Peyer's patch (tissue), 4 donors: ENCODE measurements at regions not wholly inside any gene's neighbourhood (a gene's known extent, or its start where the extent isn't known, plus 50 kb on each side); places are given as distances from the start of the nearest gene placed in this dataset.

Experiments used
- DNase-seq, 3 donors: peaks; one replicate each; pipeline ENCODE4 v3.0.0-alpha.2; 2017 to 2019
- H3K27ac ChIP-seq, 4 donors: fragments of 200-600 bp; sonication (generic); one replicate each; pipeline ENCODE4 v1.5.1; 2016 to 2019
- H3K27me3 ChIP-seq, 2 donors: fragments of 200-600 bp; sonication (generic); one replicate each; pipeline ENCODE4 v1.5.1; 2019
- H3K36me3 ChIP-seq, 3 donors: fragments of 200-600 bp; sonication (generic); one replicate each; pipeline ENCODE4 v1.5.1; 2016 to 2019
- H3K4me1 ChIP-seq, 4 donors: fragments of 200-600 bp; sonication (generic); one replicate each; pipeline ENCODE4 v1.5.1; 2016 to 2019
- H3K4me3 ChIP-seq, 4 donors: fragments of 200-600 bp; sonication (generic); 1 replicate in 3 of 4; 2 replicates in 1 of 4; pipeline ENCODE4 v1.5.1; 2016 to 2019; ENCODE audit warnings: mild to moderate bottlenecking in 1 of 4
- H3K9me3 ChIP-seq, 4 donors: fragments of 200-600 bp; sonication (generic); one replicate each; pipeline ENCODE4 v1.5.1; 2016 to 2019; ENCODE audit warnings: mild to moderate bottlenecking in 1 of 4
- CTCF ChIP-seq, 6 experiments: fragments of 450-650 bp in 4 of 6; fragments of 200-600 bp in 2 of 6; sonication (generic) in 1 of 6; IDR thresholded peaks; one replicate each; pipeline ENCODE4 v1.5.1; 2017 to 2019; ENCODE audit warnings: antibody characterized with exemption in 6 of 6, mild to moderate bottlenecking in 3 of 6, moderate library complexity in 1 of 6
- POLR2A ChIP-seq, 2 donors: fragments of 450-650 bp; IDR thresholded peaks; one replicate each; pipeline ENCODE4 v1.5.1; 2017; ENCODE audit warnings: antibody characterized with exemption in 2 of 2, mild to moderate bottlenecking in 2 of 2, moderate library complexity in 2 of 2

DNA sequence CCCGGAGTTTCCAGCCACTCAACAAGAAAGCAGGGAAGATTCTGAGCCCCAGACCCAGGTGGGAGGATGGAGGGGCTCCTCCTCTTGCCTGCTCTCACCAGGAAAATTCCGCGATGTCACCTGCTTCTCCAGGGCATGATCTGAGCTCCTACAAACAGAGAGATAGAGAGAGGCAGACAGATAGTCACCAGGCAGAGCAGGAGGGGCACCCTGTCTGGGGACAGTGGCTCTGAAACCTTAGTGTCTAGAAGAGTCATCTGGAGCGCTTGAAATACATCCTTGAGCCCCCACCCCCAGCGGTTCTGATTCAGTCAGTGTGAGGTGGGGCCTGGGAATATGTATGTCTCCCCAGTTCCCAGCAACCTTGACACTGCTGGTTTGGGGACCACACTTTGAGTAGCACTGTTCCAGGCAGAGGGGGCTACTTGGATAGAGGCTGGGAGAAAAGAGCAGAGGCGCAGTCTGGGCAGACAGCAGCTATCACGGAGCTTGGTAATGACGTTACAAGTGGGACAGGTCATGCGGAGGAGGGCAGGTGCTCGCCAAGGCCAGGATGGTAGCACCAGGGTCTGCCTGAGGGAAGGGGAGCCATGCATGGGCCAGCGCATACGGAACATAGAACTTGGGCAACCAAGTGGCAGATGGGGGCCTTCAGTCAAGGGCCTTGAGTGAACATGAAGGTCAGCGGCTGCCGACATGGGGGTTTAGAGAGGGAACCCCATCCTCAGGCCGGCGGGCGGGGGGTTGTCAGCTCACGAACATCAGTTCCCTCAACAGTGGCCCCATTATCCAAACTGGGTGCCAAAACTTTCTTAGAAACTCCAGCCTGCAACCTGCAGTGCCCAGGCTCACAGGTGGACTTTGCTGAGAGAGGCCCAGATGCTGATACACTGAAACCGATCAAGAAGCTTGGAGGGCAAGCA is 60.9 kb upstream of the MYEOV start:
- Histone ChIP-seq H3K27ac (no peak overlapping the region), H3K9me3 (no peaks in the 10 kb centered on the region), H3K4me3 (no peak overlapping the region), H3K27me3 (no peaks in the 10 kb centered on the region), H3K36me3 (no peaks in the 10 kb centered on the region), H3K4me1 (no peaks in the 10 kb centered on the region)
- no peak for TF ChIP-seq POLR2A (IDR thresholded peaks at IDR 0.05)
- no peak for TF ChIP-seq CTCF (IDR thresholded peaks at IDR 0.05)
- peak in 1 of 3 donors; percentile 21 for DNase-seq

GRCh38 chr11:69233744-69234570 is 60.0 kb upstream of the MYEOV start:
- no peak for TF ChIP-seq POLR2A (IDR thresholded peaks at IDR 0.05)
- TF ChIP-seq CTCF (IDR thresholded peaks at IDR 0.05): no peak
- Histone ChIP-seq H3K4me1 (no peaks in the 10 kb centered on the region), H3K4me3 (no peak overlapping the region), H3K27ac (no peak overlapping the region), H3K36me3 (no peaks in the 10 kb centered on the region), H3K9me3 (no peaks in the 10 kb centered on the region), H3K27me3 (no peaks in the 10 kb centered on the region)
- peak in 1 of 3 donors; percentile 24 for DNase-seq

DNA sequence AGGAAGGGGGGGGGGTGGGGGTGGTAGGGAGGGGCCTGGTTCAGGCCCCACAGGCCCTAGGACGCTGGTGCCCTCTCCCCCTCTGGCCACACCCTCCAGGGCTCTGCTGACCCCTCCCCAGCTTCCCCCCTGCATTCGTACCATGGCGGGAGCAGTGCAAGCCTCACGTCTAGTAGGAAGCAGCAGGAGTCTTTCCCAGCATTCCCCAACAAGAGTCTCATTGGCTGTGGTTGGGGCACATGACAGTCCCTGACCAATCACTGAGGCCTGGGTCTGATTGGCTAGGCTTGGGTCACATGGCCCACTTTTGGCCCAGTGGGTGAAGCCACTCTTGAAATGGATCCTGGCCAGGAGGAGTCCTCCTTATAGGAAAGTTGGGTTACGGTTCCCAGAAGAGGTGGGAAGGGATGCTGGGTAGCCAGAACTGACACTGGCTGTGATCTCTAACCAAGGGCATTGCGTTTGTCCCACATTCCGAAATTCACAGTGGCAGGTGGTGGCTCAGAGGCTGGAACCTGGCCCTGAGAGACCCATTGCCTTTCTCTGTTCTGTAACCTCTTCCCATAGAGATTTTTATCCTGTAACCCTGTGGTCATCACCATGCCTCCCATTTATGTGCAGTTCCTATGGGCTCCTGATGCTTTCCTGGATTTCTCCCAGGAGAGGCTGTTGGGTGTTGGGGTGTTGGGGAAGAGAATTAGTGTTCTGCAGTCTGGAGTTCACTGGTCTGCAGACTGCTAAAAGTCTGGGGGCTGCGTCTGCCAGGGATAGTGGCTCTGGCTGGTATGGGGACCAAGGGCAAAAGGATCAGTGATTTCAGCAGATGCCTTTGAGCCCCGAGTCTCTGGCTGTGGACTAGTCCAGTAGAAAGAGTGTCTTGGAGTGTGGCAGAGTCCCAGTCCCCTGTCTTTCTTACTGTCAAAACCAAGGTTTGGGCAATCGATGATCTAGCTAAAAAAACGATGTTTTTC is 58.9 kb upstream of the MYEOV start:
- Histone ChIP-seq H3K9me3 (no peaks in the 10 kb centered on the region), H3K4me3 (no peak overlapping the region), H3K4me1 (no peaks in the 10 kb centered on the region), H3K27me3 (no peaks in the 10 kb centered on the region), H3K27ac (no peak overlapping the region), H3K36me3 (no peaks in the 10 kb centered on the region)
- peak in 1 of 3 donors; percentile 33 for DNase-seq
- TF ChIP-seq POLR2A (IDR thresholded peaks at IDR 0.05) (no peak), CTCF (IDR thresholded peaks at IDR 0.05) (no peak)

GRCh38 chr11:69238573-69239351 is 55.2 kb upstream of the MYEOV start:
- TF ChIP-seq CTCF (IDR thresholded peaks at IDR 0.05) (no peak), POLR2A (IDR thresholded peaks at IDR 0.05) (no peak)
- no peaks in the 10 kb centered on the region for H3K4me1 ChIP-seq
- no peak overlapping the region for H3K27ac ChIP-seq
- H3K9me3 ChIP-seq: no peaks in the 10 kb centered on the region
- H3K4me3 ChIP-seq: no peak overlapping the region
- DNase-seq: peak in 1 of 3 donors; percentile 11
- H3K27me3 ChIP-seq: no peaks in the 10 kb centered on the region
- no peaks in the 10 kb centered on the region for H3K36me3 ChIP-seq
